HCT116 (cell line): ENCODE measurements at regions not wholly inside any gene's neighbourhood (a gene's known extent, or its start where the extent isn't known, plus 50 kb on each side); places are given as distances from the start of the nearest gene placed in this dataset.

Source experiments
- ATAC-seq: fragments of 200-7000 bp; cut with Tn5 transposase; 2 replicates; pipeline ENCODE4 v1.9.1; 2020; ENCODE audit warnings: mild to moderate bottlenecking, moderate library complexity
- BruUV-seq: library from RNA; stranded (reverse); fragments of 400-500 nt; replicated peaks from 2 replicates; lab custom pipeline; 2021; lab: Mats Ljungman, UMichigan
- CTCF ChIA-PET: fragments of 300-600 bp; sonication (Branson Sonifier 250); formaldehyde crosslinking; loops from one replicate; lab custom pipeline; 2021; ENCODE audit warnings: antibody characterized with exemption; lab: Charles Lee
- POLR2A ChIA-PET: fragments of 300-600, 350-600 bp; sonication (Branson Sonifier 250); formaldehyde crosslinking; loops from one replicate; lab custom pipeline; 2021; ENCODE audit warnings: antibody characterized with exemption; lab: Charles Lee
- RAD21 ChIA-PET, 2 experiments: fragments of 300-600 bp; sonication (Branson Sonifier 250); formaldehyde crosslinking; loops; one replicate each; lab custom pipeline; 2023; ENCODE audit warnings: low total read pairs in 2 of 2; ENCODE audit not compliant: uncharacterized antibody in 2 of 2, unreplicated experiment in 2 of 2, low non-redundant PET in 1 of 2; lab: Charles Lee
- DNase-seq: peaks from one replicate; pipeline ENCODE4 v3.0.0-alpha.2; 2010; ENCODE audit warnings: low read depth, low spot score
- H2AFZ ChIP-seq: fragments of 200-600 bp; shearing (Covaris generic), sonication (generic); 2 replicates; pipeline ENCODE4 v1.6.1; 2017; ENCODE audit warnings: low read depth, mixed run types, mixed read lengths, antibody characterized with exemption, low read length; ENCODE audit not compliant: poor library complexity, severe bottlenecking
- H3K27ac ChIP-seq: 2 replicates; pipeline ENCODE4 v1.5.1; 2012; ENCODE audit warnings: low read depth, low read length
- H3K27me3 ChIP-seq: fragments of 200-600 bp; sonication (generic); 2 replicates; pipeline ENCODE4 v1.6.1; 2016; ENCODE audit warnings: mixed run types, low read length, mixed read lengths; ENCODE audit not compliant: insufficient read depth
- H3K36me3 ChIP-seq, 2 experiments: fragments of 200-500 bp in 1 of 2; fragments of 200-600 bp in 1 of 2; sonication (Bioruptor generic) in 1 of 2; sonication (generic) in 1 of 2; 2 replicates each; pipeline versions ENCODE4 v1.5.1 to v1.6.1; 2014 to 2016; ENCODE audit warnings: low read length in 2 of 2, inconsistent platforms in 1 of 2, mixed read lengths in 1 of 2, mixed run types in 1 of 2; ENCODE audit not compliant: insufficient read depth in 2 of 2, control insufficient read depth in 1 of 2
- H3K4me1 ChIP-seq, 2 experiments: fragments of 200-600 bp in 1 of 2; sonication (generic) in 1 of 2; 2 replicates each; pipeline versions ENCODE4 v1.5.1 to v1.6.1; 2012 to 2017; ENCODE audit warnings: low read length in 2 of 2, inconsistent platforms in 1 of 2, mild to moderate bottlenecking in 1 of 2, mixed read lengths in 1 of 2, mixed run types in 1 of 2, moderate library complexity in 1 of 2; ENCODE audit not compliant: insufficient read depth in 2 of 2, control insufficient read depth in 1 of 2
- H3K4me2 ChIP-seq: fragments of 200-600 bp; sonication (generic); 2 replicates; pipeline ENCODE4 v1.6.1; 2017; ENCODE audit warnings: mixed run types, low read length, mixed read lengths
- H3K4me3 ChIP-seq, 2 experiments: fragments of 200-600 bp in 1 of 2; sonication (generic) in 1 of 2; replicated peaks in 1 of 2; 2 replicates each; pipeline ENCODE4 v1.5.1; 2011 to 2016; ENCODE audit warnings: low read length in 2 of 2, control low read depth in 1 of 2, low read depth in 1 of 2, mild to moderate bottlenecking in 1 of 2, mixed read lengths in 1 of 2, mixed run types in 1 of 2
- H3K79me2 ChIP-seq: fragments of 200-600 bp; sonication (generic); 2 replicates; pipeline ENCODE4 v1.6.1; 2017; ENCODE audit warnings: mild to moderate bottlenecking, mixed run types, low read length, moderate library complexity, mixed read lengths; ENCODE audit not compliant: insufficient read depth
- H3K9ac ChIP-seq: fragments of 200-600 bp; sonication (generic); 2 replicates; pipeline ENCODE4 v1.6.1; 2016; ENCODE audit warnings: low read length, mixed read lengths
- H3K9me2 ChIP-seq: fragments of 200-600 bp; sonication (generic), shearing (Covaris generic); 2 replicates; pipeline ENCODE4 v1.6.1; 2017; ENCODE audit warnings: mixed run types, mild to moderate bottlenecking, moderate library complexity; ENCODE audit not compliant: insufficient read depth
- H3K9me3 ChIP-seq, 2 experiments: fragments of 200-500 bp in 1 of 2; fragments of 200-600 bp in 1 of 2; sonication (Bioruptor generic) in 1 of 2; sonication (generic) in 1 of 2; 2 replicates each; pipeline ENCODE4 v1.6.1; 2014 to 2017; ENCODE audit warnings: low read length in 2 of 2, mixed read lengths in 2 of 2, inconsistent platforms in 1 of 2, low read depth in 1 of 2, mild to moderate bottlenecking in 1 of 2, mixed run types in 1 of 2, moderate library complexity in 1 of 2; ENCODE audit not compliant: control insufficient read depth in 1 of 2, insufficient read depth in 1 of 2
- H4K20me1 ChIP-seq: fragments of 200-600 bp; sonication (generic), shearing (Covaris generic); 2 replicates; pipeline ENCODE4 v1.6.1; 2017; ENCODE audit warnings: mixed run types, mild to moderate bottlenecking, moderate library complexity; ENCODE audit not compliant: insufficient read depth
- CBX3 ChIP-seq: IDR thresholded peaks from 2 replicates; pipeline ENCODE4 v1.6.1; 2012; ENCODE audit warnings: low read depth
- CEBPB ChIP-seq: IDR thresholded peaks from 2 replicates; pipeline ENCODE4 v1.6.1; 2012; ENCODE audit warnings: low read depth
- CTCF ChIP-seq, 3 experiments: fragments of 200-600 bp in 1 of 3; sonication (generic) in 1 of 3; IDR thresholded peaks in 2 of 3; conservative IDR thresholded peaks in 1 of 3; 2 replicates each; pipeline ENCODE4 v1.5.1; 2012 to 2017; ENCODE audit warnings: low read depth in 2 of 3, low read length in 2 of 3, antibody characterized with exemption in 1 of 3, borderline replicate concordance in 1 of 3, control low read depth in 1 of 3, mild to moderate bottlenecking in 1 of 3, mixed read lengths in 1 of 3, mixed run types in 1 of 3, moderate library complexity in 1 of 3; ENCODE audit not compliant: insufficient read depth in 1 of 3
- EGR1 ChIP-seq: IDR thresholded peaks from 2 replicates; pipeline ENCODE4 v1.6.1; 2012; ENCODE audit warnings: low read depth
- EZH2 ChIP-seq: fragments of 200-600 bp; sonication (generic); IDR thresholded peaks from 2 replicates; pipeline ENCODE4 v1.6.1; 2017; ENCODE audit warnings: antibody characterized with exemption, mixed run types
- EZH2phosphoT487 ChIP-seq: fragments of 200-600 bp; IDR thresholded peaks from 2 replicates; pipeline ENCODE4 v1.6.1; 2018; ENCODE audit warnings: antibody characterized with exemption, borderline replicate concordance
- FOSL1 ChIP-seq: IDR thresholded peaks from 2 replicates; pipeline ENCODE4 v1.6.1; 2012; ENCODE audit warnings: low read depth
- JUND ChIP-seq: IDR thresholded peaks from 2 replicates; pipeline ENCODE4 v1.6.1; 2012
- MAX ChIP-seq: IDR thresholded peaks from 2 replicates; pipeline ENCODE4 v1.6.1; 2012
- POLR2A ChIP-seq: IDR thresholded peaks from 2 replicates; pipeline ENCODE4 v1.7.0; 2011; ENCODE audit warnings: borderline replicate concordance; ENCODE audit not compliant: insufficient read depth, insufficient read length; ENCODE audit errors: extremely low read depth
- POLR2AphosphoS5 ChIP-seq: IDR thresholded peaks from 2 replicates; pipeline ENCODE4 v1.6.1; 2011; ENCODE audit warnings: mild to moderate bottlenecking, low read depth, low read length, moderate library complexity
- REST ChIP-seq: IDR thresholded peaks from 2 replicates; pipeline ENCODE4 v1.6.1; 2012; ENCODE audit warnings: low read depth
- SP1 ChIP-seq: IDR thresholded peaks from 2 replicates; pipeline ENCODE4 v1.6.1; 2012; ENCODE audit warnings: low read depth
- TCF7L2 ChIP-seq: IDR thresholded peaks from 2 replicates; pipeline ENCODE4 v1.7.0; 2011; ENCODE audit warnings: borderline replicate concordance, inconsistent platforms; ENCODE audit not compliant: insufficient read depth, insufficient read length; ENCODE audit errors: extremely low read depth
- ZFX ChIP-seq: fragments of 450-650 bp; IDR thresholded peaks from 2 replicates; pipeline ENCODE4 v1.6.1; 2017
- ZNF274 ChIP-seq: fragments of 200-500 bp; sonication (Bioruptor generic); IDR thresholded peaks from 2 replicates; pipeline ENCODE4 v1.6.1; 2014; ENCODE audit warnings: mild to moderate bottlenecking, low read depth, low read length, inconsistent platforms
- intact Hi-C: fragments of 100-400 bp; cut with micrococcal nuclease; formaldehyde crosslinking; loops from 2 replicates; pipeline ENCODE4 v1.10.0; 2022

- TF ChIP-seq FOSL1, result no peak
- no peak for TF ChIP-seq JUND
- no peak for TF ChIP-seq EZH2phosphoT487
- no peak for TF ChIP-seq CEBPB
- TF ChIP-seq POLR2A, result no peak
- TF ChIP-seq ZFX, result no peak
- TF ChIP-seq SP1, result no peak
- TF ChIP-seq CTCF (IDR thresholded peaks at IDR 0.05 in 2 of 3, conservative IDR thresholded peaks at IDR 0.05 in 1 of 3; ENCODE audit: borderline replicate concordance in 1 of 3, insufficient read depth in 1 of 3, low read depth in 2 of 3, low read length in 2 of 3), result no peak
- TF ChIP-seq MAX, result no peak
- TF ChIP-seq REST, result no peak
- TF ChIP-seq ZNF274, result no peak
- TF ChIP-seq EZH2, result no peak
- no peak for TF ChIP-seq TCF7L2
- no peak for TF ChIP-seq CBX3
- no peak for TF ChIP-seq POLR2AphosphoS5
- TF ChIP-seq EGR1, result no peak
- no peak for ATAC-seq
- no peak overlapping the region for H3K27ac ChIP-seq
- H2AFZ ChIP-seq, result no peak overlapping the region
- no peaks in the 10 kb centered on the region for H3K79me2 ChIP-seq
- ChIA-PET RAD21 (no interaction called here), CTCF (no interaction called here), POLR2A (no interaction called here)
- BruUV-seq, result no TSS peak
- no peak overlapping the region for H3K9ac ChIP-seq
- H3K9me2 ChIP-seq, result no peaks in the 10 kb centered on the region
- no peaks in the 10 kb centered on the region for H3K27me3 ChIP-seq
- no peak for DNase-seq
- intact Hi-C loops, result no loop called here
- H3K4me3 ChIP-seq, result no peak overlapping the region
- no peaks in the 10 kb centered on the region for H4K20me1 ChIP-seq
- H3K4me2 ChIP-seq, result no peak overlapping the region
- no peaks in the 10 kb centered on the region for H3K36me3 ChIP-seq
- H3K4me1 ChIP-seq, result no peaks in the 10 kb centered on the region
- H3K9me3 ChIP-seq, result no peaks in the 10 kb centered on the region
Observed at GRCh38 chr10:91032611-91033206, 111.8 kb upstream of the ANKRD1 start.
